Neural cell (in vitro differentiated cells): ENCODE measurements at regions not wholly inside any gene's neighbourhood (a gene's known extent, or its start where the extent isn't known, plus 50 kb on each side); places are given as distances from the start of the nearest gene placed in this dataset.

ENCODE experiments used
- EP300 ChIP-seq: fragments of 450-650 bp; conservative IDR thresholded peaks from 2 replicates; pipeline ENCODE4 v1.6.1; 2014; ENCODE audit warnings: antibody characterized with exemption, mild to moderate bottlenecking, moderate library complexity; ENCODE audit not compliant: poor library complexity, severe bottlenecking
- EZH2 ChIP-seq: fragments of 200-600, 300-800 bp; shearing (Covaris generic), sonication (generic); IDR thresholded peaks from 2 replicates; pipeline ENCODE4 v1.6.1; 2014; ENCODE audit warnings: antibody characterized with exemption, low read length, borderline replicate concordance, mild to moderate bottlenecking; ENCODE audit not compliant: insufficient read depth, poor library complexity, severe bottlenecking
- POLR2AphosphoS5 ChIP-seq: IDR thresholded peaks from 2 replicates; pipeline ENCODE4 v1.6.1; 2012
- RAD21 ChIP-seq: fragments of 450-650 bp; conservative IDR thresholded peaks from 2 replicates; pipeline ENCODE4 v1.6.1; 2014; ENCODE audit warnings: antibody characterized with exemption, mild to moderate bottlenecking, moderate library complexity
- TF ChIP-seq, protein P1 (sequence below): fragments of 450-650 bp; IDR thresholded peaks from 2 replicates; pipeline ENCODE4 v1.5.1; 2014; ENCODE audit warnings: antibody characterized with exemption, mild to moderate bottlenecking, moderate library complexity; ENCODE audit not compliant: poor library complexity, severe bottlenecking
- TF ChIP-seq, protein P2 (sequence below): IDR thresholded peaks from 2 replicates; pipeline ENCODE4 v1.6.1; 2012; ENCODE audit warnings: borderline replicate concordance

DNA sequence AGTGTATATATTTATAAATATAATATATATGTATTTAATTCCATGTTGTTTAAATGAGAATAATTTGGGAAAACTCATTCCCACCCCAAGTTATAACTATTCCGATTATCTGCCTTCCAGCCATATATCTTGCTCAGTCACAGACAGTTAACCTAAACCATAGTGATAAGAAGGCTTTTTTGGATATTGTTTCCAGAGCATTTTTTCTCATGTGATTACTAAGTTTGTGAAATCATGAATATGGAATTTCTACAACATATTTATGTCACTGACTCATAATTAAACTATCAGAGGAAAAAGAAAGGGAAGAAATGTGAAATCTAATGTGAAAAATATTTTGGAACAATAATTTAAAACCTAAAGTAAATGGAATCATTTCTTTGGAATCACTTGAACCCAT lies 1163.5 kb upstream of the PABPC4L start:
- TF ChIP-seq, protein P1, sequence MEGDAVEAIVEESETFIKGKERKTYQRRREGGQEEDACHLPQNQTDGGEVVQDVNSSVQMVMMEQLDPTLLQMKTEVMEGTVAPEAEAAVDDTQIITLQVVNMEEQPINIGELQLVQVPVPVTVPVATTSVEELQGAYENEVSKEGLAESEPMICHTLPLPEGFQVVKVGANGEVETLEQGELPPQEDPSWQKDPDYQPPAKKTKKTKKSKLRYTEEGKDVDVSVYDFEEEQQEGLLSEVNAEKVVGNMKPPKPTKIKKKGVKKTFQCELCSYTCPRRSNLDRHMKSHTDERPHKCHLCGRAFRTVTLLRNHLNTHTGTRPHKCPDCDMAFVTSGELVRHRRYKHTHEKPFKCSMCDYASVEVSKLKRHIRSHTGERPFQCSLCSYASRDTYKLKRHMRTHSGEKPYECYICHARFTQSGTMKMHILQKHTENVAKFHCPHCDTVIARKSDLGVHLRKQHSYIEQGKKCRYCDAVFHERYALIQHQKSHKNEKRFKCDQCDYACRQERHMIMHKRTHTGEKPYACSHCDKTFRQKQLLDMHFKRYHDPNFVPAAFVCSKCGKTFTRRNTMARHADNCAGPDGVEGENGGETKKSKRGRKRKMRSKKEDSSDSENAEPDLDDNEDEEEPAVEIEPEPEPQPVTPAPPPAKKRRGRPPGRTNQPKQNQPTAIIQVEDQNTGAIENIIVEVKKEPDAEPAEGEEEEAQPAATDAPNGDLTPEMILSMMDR, result no peak
- TF ChIP-seq POLR2AphosphoS5 (no peak), RAD21 (no peak), EP300 (no peak), EZH2 (no peak)
- TF ChIP-seq, protein P2, sequence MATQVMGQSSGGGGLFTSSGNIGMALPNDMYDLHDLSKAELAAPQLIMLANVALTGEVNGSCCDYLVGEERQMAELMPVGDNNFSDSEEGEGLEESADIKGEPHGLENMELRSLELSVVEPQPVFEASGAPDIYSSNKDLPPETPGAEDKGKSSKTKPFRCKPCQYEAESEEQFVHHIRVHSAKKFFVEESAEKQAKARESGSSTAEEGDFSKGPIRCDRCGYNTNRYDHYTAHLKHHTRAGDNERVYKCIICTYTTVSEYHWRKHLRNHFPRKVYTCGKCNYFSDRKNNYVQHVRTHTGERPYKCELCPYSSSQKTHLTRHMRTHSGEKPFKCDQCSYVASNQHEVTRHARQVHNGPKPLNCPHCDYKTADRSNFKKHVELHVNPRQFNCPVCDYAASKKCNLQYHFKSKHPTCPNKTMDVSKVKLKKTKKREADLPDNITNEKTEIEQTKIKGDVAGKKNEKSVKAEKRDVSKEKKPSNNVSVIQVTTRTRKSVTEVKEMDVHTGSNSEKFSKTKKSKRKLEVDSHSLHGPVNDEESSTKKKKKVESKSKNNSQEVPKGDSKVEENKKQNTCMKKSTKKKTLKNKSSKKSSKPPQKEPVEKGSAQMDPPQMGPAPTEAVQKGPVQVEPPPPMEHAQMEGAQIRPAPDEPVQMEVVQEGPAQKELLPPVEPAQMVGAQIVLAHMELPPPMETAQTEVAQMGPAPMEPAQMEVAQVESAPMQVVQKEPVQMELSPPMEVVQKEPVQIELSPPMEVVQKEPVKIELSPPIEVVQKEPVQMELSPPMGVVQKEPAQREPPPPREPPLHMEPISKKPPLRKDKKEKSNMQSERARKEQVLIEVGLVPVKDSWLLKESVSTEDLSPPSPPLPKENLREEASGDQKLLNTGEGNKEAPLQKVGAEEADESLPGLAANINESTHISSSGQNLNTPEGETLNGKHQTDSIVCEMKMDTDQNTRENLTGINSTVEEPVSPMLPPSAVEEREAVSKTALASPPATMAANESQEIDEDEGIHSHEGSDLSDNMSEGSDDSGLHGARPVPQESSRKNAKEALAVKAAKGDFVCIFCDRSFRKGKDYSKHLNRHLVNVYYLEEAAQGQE, result no peak
